GM19239 (cell line): ENCODE measurements at regions not wholly inside any gene's neighbourhood (a gene's known extent, or its start where the extent isn't known, plus 50 kb on each side); places are given as distances from the start of the nearest gene placed in this dataset.

Source experiments
- DNase-seq: peaks from one replicate; pipeline ENCODE4 v3.0.0; 2011; ENCODE audit warnings: low spot score; ENCODE audit not compliant: insufficient read length
- FAIRE-seq: peaks from 2 replicates; lab custom pipeline; 2011; peaks lifted over from hg19 to GRCh38; lab: Jason Lieb, UNC

DNA sequence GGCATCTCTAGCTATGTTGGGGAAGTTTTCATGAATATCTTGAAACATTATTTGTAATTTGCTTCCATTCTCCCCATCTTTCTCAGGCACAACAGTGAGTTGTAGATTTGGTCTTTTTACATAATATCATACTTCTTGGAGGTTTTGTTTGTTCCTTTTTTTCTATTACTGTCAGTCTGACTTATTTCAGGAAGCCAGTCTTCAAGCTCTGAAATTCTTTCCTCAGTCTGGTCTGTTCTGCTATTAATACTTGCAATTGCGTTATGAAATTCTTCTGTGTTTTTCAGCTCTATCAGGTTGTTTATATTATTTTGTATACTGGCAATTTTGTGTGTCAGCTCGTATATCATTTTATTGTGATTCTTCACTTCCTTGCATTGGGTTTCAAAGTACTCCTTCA, 424.6 kb upstream of the PTBP2 start:
- no peak for FAIRE-seq
- no peak for DNase-seq

DNA sequence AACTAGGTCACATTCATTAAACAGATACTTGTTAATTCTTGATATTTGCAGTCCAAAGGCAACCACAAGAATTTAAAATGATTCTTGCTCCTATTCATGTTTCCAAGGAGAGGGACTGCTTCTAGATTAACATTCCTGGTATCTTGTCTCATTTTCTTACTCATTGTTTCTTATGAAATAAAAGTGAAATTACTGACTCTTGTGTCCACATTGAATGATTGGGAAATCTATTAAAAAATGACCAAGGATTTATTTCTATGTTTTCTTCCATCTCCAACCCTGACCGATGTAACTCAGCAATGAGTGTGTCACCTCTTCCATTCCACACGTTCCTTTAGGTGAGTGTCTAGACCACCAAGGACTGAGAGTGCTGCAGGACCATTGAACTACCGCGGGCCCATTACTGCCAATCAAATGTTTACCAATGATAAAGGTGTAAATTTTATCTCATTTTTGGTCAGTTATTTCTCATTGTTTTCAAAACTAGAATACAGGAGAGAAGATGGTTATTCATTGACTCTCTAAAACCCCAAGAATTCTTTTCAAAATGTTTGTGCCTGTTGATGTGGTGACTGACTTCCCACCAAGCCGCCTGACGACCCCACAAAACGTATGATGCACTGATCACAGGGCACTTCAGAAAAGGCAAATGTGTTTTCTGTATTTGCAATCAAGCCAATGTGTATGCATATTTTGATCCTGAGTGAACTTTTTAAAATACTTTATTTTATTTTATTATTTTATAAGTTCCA, 414.6 kb upstream of the PTBP2 start:
- DNase-seq, result no peak
- no peak for FAIRE-seq

DNA sequence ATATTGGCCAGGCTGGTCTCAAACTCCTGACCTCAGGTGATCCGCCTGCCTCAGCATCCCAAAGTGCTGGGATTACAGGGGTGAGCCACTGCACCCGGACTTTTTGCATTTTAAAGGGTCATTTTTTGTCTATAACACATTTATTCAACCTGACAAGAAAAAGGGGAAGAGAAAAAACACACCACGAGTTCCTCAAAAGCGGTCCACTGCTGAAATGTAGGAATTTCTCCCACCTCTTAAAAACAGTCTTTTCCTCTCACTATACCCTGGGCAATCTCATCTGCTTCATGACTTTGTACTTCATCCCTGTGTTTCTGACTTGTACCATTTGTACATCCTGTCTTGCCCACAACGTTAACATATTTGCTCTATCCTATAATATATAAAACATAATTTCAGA, 413.3 kb upstream of the PTBP2 start:
- DNase-seq (no peak), FAIRE-seq (no peak)

DNA sequence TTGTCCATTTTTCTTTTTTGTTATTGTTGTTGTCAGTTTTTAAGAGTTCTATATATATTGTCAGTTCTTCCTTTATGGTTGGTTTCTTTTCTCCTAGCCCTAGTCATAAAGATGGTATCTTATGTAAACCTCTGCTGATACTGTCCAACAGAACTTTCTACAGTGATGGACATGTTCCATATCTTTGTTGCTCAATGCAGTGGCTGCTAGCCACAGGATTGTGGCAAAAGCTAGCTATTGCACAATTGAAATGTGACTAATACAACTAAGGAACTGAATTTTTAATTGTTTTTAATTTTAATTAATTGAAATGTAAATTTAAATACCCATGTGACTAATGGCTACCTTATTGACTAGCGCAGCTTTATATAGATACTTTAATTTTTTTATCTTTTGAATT, 411.8 kb upstream of the PTBP2 start:
- FAIRE-seq, result no peak
- DNase-seq, result no peak

DNA sequence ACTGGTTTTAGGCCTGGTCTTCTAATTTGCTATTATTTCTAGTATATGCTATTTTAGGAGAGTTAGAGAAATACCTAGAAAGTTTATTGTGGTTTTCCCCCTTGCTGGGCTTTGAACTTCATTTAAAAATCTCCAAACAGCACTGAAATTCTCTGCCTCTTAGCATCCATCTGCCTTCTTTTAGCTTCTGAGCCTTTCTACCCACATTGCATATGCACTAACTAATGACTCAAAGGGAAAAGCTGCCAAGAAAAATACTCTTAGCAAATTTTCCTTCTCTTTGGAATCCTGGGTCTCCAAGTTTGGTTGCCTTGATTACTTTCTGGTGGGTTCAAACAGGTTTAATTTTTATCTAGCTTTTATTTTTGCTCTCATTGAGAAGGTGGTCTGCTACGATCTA, 408.4 kb upstream of the PTBP2 start:
- DNase-seq (no peak), FAIRE-seq (no peak)

DNA sequence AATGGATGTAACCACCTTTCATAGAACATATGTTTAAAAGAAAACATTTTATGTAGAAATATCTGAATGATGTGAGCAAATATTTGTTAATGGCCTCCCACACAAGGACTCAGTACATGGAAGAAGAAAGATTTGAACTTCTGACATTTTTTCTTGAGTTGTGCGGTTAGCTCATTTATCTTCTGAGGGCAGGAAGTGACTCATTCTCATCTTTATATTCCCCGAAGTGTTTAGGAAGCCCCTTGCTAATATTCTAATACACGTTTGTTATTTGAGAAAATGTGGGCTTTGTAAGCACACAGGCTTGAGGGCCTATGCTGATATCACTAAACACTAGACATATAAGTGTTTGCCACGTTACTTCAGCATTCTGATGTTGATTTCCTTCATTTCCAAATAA, 392.5 kb upstream of the PTBP2 start:
- DNase-seq (no peak), FAIRE-seq (no peak)

DNA sequence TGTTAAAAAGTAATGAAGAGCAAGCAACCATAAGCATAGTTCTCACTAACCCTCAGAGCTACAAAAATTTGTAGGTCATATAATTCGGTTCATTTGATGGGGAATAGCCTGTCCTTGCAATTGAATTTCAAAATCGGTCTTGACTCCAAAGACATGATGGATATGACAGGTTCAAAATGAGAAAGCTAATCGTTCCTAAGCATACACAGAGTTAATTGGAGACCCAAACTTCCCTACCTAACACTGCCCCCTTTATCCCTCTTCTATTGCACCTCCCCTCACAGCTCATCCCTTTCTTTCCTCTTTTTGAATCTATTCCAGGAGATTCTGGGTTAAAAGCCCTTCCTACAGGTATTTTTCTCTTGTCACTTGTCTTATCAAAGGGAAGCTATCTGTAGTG, 390.0 kb upstream of the PTBP2 start:
- DNase-seq (no peak), FAIRE-seq (no peak)

DNA sequence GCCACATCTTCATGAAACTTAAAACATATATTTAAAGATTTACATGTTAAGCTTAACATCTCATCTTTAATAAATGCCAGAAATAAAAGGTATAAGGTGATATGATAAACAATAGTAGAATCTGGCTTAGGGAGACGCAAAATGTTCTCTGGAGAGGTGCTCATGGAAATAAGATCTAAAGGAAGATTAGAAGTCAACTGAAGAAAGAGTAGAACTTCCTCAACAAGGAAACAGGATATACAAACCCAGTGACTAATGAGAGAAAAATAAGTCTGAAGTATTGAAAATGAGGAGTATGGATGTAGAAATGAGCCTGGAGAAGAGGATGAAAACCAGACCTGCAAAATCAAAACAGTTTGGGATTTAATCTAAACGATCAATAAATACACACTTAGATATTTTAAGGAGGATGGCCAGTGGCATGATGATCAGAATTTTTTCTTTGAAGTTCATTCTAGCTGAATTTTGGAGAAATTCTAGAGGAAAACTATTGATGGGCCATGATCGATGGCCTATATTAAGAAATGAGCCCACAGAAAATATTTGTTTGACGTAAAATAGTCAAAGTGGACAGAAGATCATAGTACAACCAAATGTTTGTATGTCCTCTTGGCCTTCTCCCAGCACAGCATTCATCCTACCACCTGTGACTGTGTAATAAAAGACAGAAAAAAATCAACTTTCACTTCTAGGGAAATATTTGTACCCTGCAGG, 387.9 kb upstream of the PTBP2 start:
- no peak for FAIRE-seq
- no peak for DNase-seq

DNA sequence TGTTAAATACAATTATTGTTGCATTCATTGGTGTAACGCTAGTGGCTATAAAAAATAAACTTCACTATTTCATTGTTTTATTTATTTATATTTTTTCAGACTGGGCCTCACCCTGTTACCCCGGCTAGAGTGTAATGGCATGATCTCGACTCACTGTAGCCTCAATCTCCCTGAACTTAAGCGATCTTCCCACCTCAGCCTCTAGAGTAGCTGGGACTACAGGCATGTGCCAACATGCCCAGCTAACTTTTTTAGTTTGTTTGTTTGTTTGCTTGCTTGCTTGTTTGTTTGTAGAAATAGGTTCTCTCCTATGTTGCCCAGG, 387.4 kb upstream of the PTBP2 start:
- no peak for DNase-seq
- FAIRE-seq, result no peak

DNA sequence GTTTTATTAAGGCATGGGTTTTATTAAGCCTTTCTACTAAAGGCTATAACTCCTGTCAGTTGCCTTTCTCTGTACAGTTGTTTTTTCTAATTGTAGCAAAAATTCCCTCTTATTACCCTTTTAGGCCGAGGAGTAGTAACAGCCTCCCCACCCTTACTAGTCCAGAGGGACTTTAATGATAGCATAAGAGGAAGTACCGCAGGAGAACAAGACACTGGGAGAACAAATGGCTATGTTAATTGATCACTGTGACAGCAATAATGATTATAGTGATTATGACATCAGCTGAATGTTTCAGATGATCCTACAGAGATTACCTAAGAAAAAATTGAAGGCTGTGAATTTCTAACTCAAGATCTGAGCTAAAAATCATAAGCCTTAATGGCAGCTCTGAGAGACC, 383.0 kb upstream of the PTBP2 start:
- DNase-seq (no peak), FAIRE-seq (no peak)

DNA sequence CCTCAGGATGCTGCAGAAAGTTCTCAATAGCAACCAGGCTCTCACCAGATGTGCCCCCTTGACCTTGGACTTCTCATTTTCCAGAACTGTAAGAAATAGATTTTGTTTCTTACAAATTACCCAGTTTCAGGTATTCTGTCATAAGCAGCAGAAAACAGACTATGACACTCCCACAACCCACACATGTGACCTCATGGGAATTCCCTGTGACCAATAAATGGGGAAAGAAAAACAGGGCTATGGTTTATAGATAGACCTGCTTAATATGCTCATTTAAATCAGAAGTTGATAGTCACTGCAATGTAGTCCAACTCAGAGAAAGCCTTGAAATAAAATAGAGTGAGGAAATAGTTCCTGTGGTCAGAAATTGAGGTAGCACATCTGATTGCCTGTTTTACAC, 380.9 kb upstream of the PTBP2 start:
- DNase-seq (no peak), FAIRE-seq (no peak)

DNA sequence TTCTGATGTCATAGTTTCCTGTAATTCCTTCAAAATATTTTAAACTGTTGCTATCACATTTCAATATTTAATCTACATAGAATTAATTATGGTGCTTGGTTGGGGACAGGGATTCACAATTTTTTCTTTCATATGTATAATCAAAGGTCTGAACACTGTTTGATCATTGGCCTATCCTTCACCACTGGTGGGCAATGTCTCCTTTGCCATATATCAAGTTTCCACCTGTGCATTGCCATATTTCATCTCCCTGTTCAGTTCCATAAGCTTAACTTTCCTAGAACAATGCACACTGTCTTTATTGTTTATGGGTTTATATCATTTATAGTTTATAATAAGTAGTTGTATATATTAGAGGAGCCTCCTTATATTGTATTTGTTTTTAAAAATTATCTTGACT, 374.9 kb upstream of the PTBP2 start:
- no peak for DNase-seq
- FAIRE-seq, result no peak

DNA sequence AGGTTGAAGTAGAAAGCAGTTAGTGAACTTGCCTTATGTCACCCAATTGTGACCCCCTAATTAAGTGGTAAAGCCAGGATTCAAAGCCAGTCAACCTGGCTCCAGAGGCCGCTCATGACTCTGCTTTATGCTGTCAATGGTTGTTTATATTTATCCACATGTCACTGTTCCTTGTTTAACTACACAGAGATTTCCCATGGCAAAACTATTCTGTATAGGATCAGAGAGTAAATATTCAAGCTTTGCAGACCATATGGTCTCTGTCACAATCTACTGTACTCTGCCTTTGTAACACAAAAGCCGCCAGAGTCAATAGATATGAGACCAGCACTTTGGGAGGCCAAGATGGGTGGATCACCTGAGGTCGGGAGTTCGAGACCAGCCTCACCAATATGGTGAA, 371.7 kb upstream of the PTBP2 start:
- no peak for FAIRE-seq
- no peak for DNase-seq

DNA sequence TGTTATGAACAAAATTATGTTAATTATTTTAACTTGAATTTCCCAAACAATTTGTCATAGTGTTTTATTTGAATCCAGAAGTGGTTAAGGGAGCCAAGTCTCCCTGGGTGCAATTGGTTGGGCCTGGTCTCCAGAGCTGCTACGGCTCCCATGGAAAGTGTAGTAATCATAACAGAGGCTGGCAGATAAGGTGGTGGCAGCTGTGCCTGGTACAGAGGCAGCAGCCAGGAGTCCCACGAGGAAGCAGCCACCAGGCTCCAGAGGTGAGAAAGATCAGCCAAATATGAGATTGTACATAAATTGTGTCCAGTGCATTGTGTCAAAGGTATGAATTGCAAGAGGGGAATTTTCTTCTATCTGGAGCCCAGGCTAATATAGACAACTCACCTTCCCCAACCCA, 368.9 kb upstream of the PTBP2 start:
- DNase-seq, result no peak

DNA sequence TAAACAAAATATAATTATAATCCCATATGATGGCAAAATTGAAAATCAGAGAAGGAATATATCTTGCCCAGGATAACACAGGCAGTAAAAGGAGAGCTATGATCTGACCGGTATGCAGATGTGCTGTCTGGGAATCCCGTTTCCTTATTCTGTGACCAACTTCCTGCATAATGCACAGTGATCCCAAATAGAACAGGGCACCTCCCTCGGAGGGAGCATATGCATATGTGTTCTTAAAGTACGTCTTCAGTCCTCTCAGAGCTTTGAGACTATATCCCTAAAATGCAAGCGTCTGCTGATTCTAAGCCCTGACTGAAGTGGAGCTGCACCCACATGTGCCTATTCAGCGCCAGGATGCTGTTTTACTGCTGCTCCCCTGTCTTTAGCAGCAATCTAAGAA, 366.1 kb upstream of the PTBP2 start:
- FAIRE-seq, result no peak
- no peak for DNase-seq

More for the DNA sequence above, 368.9 kb upstream of the PTBP2 start:
- FAIRE-seq, result no peak

DNA sequence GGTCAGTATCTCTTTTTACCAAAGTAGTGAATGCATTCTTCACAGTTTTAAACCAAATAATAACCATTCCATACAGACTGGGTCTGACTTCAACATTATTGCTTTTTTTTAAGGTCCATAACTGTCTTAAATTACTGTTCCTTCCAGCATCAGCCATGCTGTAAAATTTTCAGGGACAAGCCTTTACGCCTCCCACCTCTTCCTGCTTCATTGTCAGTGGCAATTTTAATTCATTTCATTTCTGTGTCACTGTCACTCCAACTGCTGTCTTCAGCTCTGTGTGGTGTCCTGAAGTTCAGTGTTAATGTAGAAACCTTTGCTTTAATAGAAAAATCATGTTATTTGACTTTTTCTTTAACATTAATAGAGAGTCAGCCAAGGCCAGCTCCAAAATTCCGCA, 365.6 kb upstream of the PTBP2 start:
- DNase-seq (no peak), FAIRE-seq (no peak)

DNA sequence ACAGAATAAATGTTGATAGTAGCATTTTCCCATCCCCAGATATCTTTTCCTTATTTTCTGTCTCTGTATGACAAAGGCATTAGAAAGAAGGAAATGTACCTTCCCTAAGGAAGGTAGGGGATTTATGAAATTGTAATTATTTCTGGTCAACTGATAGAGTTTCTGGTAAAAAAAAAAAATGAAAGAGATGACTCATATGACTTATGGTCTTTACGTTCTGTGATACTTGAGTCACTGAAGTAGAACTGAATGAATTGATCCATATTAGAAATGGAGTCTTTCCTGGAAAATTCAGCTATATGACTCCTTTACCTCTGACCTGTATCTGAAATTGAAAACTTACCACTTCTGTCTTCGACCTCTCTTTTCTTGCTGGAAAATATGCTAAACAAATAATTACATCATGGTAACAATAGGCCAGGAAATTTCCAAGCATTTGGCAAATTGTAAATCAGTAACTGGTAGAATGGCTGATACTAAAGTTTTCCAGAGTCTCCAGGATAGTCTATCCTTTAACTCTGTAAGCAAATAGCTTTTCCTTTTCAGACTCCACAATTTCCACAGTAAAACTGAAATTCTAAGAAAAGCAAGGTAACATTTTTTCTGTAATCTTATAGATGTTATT, 364.3 kb upstream of the PTBP2 start:
- DNase-seq (no peak), FAIRE-seq (no peak)

DNA sequence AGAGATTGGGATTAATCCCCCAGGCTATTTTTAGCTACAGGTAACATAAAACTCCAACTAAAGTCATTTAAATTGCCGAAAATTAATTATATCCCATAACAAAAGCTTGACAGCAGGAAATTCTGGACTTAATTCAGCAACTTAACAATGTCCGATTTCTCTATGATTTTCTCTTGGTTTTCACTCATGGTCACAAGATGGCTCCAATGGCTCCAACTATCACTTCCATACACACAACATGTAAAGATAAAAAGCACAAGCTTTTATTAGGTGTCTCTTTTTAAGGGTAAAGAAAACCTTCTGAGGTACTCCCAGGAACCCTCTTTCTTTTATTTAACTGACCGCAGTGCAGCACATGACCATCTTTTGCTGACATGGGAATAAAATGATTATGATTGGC, 363.5 kb upstream of the PTBP2 start:
- no peak for DNase-seq
- FAIRE-seq, result no peak

DNA sequence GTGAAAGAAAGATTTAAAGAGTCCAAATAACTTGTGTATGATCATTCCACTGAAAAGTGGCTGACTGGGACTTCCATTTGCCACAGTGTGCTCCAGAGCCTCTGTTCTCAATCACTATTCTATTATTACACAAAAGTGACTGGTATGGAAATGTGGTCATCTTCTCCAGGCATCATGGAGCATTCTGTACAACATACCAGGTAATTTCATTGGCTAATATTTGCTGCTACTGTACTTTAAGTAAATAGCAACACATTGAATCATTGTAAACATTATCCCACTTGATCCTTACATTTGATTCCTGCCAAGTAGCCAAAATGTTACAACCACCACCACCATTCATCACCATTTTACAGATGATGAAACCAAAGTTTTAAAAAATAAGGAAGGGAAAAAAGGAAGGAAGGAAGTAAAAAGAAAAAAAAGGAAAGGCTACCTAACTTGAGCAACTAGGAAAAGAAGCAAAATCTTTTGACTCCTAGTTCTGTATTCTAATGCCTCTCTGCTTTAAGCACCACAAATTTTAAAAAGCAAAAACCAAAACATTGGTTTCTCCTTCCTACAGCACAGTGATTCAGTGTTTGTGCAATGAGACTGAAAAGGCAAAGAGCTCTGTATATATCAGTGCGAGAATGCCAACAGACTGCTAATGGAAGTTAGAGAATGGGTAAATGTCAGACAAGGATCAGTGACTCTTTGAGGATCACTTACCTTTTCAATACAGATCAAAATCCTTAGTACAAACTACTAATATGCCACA, 361.4 kb upstream of the PTBP2 start:
- FAIRE-seq, result no peak
- no peak for DNase-seq

DNA sequence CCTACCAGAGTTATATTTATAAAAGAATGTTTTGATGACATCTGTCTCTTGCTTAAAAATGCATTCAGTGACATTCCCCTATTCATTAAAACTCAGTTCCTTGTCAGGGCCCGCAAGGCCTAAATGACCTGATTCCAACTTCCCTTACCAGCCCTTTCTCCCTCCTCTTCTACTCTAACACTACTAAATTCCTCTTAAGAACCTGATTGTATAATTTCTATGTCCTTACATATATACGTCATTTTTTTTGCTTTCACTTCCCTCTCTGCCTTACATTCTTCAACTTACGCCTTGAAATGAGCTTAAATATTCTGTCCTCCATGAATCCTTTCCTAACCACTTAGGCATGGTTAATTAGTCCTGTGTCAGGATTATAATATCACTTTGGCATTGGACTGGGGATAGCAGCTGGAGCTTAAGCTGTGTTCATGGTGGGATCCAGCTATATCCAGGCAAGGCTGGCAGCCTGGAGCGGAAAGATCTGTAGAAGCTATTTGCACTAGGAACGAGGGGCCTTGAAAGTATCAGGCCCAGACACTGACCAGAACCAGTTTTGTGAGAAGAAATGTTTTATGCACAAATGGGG, 360.2 kb upstream of the PTBP2 start:
- DNase-seq (no peak), FAIRE-seq (no peak)

DNA sequence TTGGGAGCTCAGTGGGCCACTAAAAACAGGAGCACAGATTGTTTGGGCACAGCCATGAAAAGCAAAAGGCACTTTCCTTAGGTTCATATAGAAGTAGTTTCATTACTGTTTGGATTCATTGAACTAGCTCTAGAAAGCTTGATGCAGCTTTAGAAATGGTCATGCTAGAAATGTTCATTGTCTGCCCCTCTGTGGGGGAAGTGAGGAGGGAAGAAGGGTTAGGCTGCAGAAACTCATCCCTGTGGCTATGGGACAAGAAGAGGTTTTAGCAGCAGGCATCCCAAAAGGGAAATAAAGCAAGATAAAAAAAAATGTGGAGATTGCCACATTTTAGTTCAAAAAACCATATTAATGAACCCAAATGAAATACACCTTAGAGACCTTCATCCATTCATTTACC, 359.6 kb upstream of the PTBP2 start:
- FAIRE-seq (no peak), DNase-seq (no peak)
